ENCODE measurements at regions not wholly inside any gene's neighbourhood (a gene's known extent, or its start where the extent isn't known, plus 50 kb on each side); places are given as distances from the start of the nearest gene placed in this dataset.

- DNase-seq (ENCODE audit: low read depth in 3 of 3) = no peak
These were observed 536.6 kb downstream of the HTR7 start for GRCh38 chr10:90321132-90321816.

- no peak for DNase-seq (ENCODE audit: low read depth in 3 of 3)
These were observed 531.2 kb downstream of the HTR7 start for GRCh38 chr10:90326498-90327267.

GRCh38 chr10:90327611-90328010 lies 530.2 kb downstream of the HTR7 start:
- no peak for DNase-seq (ENCODE audit: low read depth in 3 of 3)

- DNase-seq (ENCODE audit: low read depth in 3 of 3) = no peak
These were observed 529.4 kb downstream of the HTR7 start for GRCh38 chr10:90328459-90328858.

- no peak for DNase-seq (ENCODE audit: low read depth in 3 of 3)
These were observed 528.9 kb downstream of the HTR7 start for GRCh38 chr10:90328896-90329295.

- no peak for DNase-seq (ENCODE audit: low read depth in 3 of 3)
These were observed 520.5 kb downstream of the HTR7 start for GRCh38 chr10:90337316-90337715.

- DNase-seq (ENCODE audit: low read depth in 3 of 3) = no peak
These were observed 515.4 kb downstream of the HTR7 start for GRCh38 chr10:90342480-90342879.

- no peak for DNase-seq (ENCODE audit: low read depth in 3 of 3)
These were observed 513.6 kb downstream of the HTR7 start for GRCh38 chr10:90344226-90344625.

- DNase-seq (ENCODE audit: low read depth in 3 of 3) = no peak
These were observed 510.6 kb downstream of the HTR7 start for GRCh38 chr10:90347239-90347638.

- DNase-seq (ENCODE audit: low read depth in 3 of 3) = no peak
These were observed 507.7 kb downstream of the HTR7 start for GRCh38 chr10:90350122-90350521.

- no peak for DNase-seq (ENCODE audit: low read depth in 3 of 3)
These were observed 505.6 kb downstream of the HTR7 start for GRCh38 chr10:90352288-90352687.

GRCh38 chr10:90354914-90355313 lies 502.9 kb downstream of the HTR7 start:
- DNase-seq (ENCODE audit: low read depth in 3 of 3) = no peak

- no peak for DNase-seq (ENCODE audit: low read depth in 3 of 3)
These were observed 493.9 kb downstream of the HTR7 start for GRCh38 chr10:90363799-90364483.

GRCh38 chr10:90372451-90372850 lies 485.4 kb downstream of the HTR7 start:
- DNase-seq (ENCODE audit: low read depth in 3 of 3) = no peak

- DNase-seq (ENCODE audit: low read depth in 3 of 3) = no peak
These were observed 483.9 kb downstream of the HTR7 start for GRCh38 chr10:90373911-90374310.

- DNase-seq (ENCODE audit: low read depth in 3 of 3) = no peak
These were observed 479.2 kb downstream of the HTR7 start for GRCh38 chr10:90378524-90379076.

GRCh38 chr10:90381468-90381867 lies 476.4 kb downstream of the HTR7 start:
- DNase-seq (ENCODE audit: low read depth in 3 of 3) = no peak

GRCh38 chr10:90389876-90390275 lies 468.0 kb downstream of the HTR7 start:
- no peak for DNase-seq (ENCODE audit: low read depth in 3 of 3)

- no peak for DNase-seq (ENCODE audit: low read depth in 3 of 3)
These were observed 463.5 kb downstream of the HTR7 start for GRCh38 chr10:90394311-90394710.

GRCh38 chr10:90396721-90397120 lies 461.1 kb downstream of the HTR7 start:
- DNase-seq (ENCODE audit: low read depth in 3 of 3) = no peak

GRCh38 chr10:90398566-90398965 lies 459.3 kb downstream of the HTR7 start:
- DNase-seq (ENCODE audit: low read depth in 3 of 3) = no peak

GRCh38 chr10:90399782-90400181 lies 458.1 kb downstream of the HTR7 start:
- DNase-seq (ENCODE audit: low read depth in 3 of 3) = no peak

All from stimulated activated CD4-positive, alpha-beta T cell treated with anti-CD3 and anti-CD28 coated beads, TNF-alpha, amount 100 ng/mL, for 48 hours (primary cell).